GM19025 (cell line): ENCODE measurements at regions not wholly inside any gene's neighbourhood (a gene's known extent, or its start where the extent isn't known, plus 50 kb on each side); places are given as distances from the start of the nearest gene placed in this dataset.
A peak's percentile ranks its signal among the peaks of the same experiment; 100 is the strongest.

Experiments used
- ATAC-seq: cut with Tn5 transposase; IDR thresholded peaks from one replicate; pipeline ENCODE4 v1.9.1; 2021; ENCODE audit warnings: mild to moderate bottlenecking, low read depth, moderate library complexity; ENCODE audit not compliant: unreplicated experiment

DNA sequence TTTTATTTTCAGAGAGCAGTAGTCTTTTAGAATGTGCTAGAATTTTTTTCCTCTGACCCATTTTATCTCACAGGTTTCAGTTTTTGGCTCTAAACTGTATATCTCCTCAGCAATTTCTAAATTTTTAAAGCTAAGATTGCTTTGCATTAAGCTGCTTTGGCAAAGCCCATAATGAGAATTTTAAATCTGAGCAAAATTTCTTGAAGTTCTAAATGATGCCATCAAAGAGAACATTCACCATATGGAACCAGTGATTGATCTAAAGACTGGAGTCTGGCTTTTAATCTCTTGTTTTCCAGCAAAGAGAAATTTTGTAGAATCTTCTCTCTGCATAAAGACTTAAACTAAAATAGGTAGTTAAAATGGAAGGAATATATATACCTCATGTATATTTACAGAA lies 313.6 kb downstream of the TBC1D32 start:
- no peak for ATAC-seq

GRCh38 chr6:121008553-121008952 lies 325.7 kb downstream of the TBC1D32 start:
- ATAC-seq, result no peak

GRCh38 chr6:121006024-121006423 lies 328.3 kb downstream of the TBC1D32 start:
- ATAC-seq, result no peak

DNA sequence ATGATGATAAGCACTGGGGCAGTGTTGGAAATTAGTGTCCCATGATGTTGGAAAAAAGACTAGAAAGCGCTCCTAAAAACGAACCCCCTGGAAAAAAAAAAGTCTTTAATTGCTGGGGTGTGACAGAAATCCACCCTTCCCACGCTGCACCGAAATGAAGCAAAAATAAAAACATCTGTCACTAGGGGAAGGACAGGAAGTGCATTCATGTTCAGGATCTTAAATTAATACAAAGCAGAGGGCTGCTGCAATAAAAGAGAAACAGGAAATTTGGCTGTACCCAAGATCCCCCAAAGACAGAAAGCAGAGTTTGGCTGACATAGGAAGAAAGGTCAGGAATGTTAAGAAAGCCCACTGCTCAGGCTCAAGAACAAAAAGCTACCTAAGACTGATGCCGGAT lies 333.9 kb downstream of the TBC1D32 start:
- no peak for ATAC-seq

DNA sequence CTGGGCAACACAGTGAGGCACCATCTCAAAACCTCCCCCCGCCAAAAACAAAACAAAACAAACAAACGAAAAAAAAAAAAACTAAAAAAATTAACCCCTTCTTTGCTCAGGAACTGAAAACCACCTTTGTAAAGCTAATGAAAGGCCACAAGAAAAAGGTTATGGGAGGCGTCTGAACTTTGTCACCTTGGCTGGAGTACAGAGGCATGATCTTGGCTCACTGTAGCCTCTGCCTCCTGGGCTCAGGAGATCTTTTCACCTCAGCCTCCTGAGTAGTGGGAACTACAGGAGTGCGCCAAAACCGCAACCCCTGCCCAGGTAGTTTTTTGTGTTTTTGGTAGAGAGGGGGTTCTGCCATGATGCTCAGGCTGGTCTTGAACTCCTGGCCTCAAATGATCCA lies 337.9 kb downstream of the TBC1D32 start:
- no peak for ATAC-seq

GRCh38 chr6:120994573-120994967 lies 339.7 kb downstream of the TBC1D32 start:
- ATAC-seq, result no peak

DNA sequence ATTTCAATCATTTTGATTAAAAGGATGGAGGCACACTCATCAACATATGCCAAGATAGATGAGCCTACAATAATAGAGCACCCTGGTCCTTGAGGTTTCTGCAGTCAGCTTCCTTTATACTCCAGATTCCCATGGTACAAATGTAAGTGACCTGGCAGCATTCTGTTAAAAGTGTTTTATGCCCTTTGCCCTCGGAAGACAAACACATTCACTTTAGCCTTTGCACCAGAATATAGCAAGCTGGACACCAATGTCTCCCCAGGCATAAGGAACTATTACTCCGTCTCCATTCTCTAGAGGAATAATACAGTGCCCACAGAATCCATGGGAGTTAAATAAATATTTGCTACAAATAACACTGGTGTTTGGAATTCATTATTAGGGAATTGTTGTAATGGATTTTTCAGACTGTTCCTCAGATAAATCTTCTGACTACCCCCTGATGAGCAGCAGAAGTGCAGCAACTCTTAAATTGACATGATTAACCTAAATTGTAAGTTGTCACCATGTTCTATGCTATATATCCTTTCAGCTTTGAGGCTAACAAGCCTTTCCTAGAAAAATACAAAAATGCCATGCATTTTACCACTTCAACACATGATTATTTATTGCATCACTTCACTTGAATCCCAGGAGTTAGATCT lies 340.2 kb downstream of the TBC1D32 start:
- no peak for ATAC-seq

- no peak for ATAC-seq
These were observed 342.0 kb downstream of the TBC1D32 start for GRCh38 chr6:120992257-120992656.

GRCh38 chr6:120990866-120991265 lies 343.4 kb downstream of the TBC1D32 start:
- no peak for ATAC-seq

DNA sequence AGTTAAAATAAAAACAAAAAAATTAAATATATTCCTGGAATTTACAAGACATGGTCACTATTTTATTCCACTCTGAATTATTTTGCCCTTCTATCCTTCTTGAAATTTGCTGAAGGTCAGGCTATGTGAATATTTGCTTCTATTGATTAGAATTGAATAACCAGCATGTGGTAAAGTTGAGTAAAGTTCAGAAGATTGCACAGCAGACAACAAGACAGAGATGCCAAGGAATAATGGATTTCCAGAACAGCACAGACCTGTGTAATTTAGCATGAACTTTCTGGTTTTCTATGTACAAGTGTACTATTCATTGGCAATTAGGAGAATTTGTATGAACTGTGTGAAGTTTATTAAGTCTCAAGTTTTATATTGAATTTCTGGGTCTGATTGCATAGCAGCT lies 352.4 kb downstream of the TBC1D32 start:
- no peak for ATAC-seq

GRCh38 chr6:120966321-120966720 lies 368.0 kb downstream of the TBC1D32 start:
- ATAC-seq, result no peak

DNA sequence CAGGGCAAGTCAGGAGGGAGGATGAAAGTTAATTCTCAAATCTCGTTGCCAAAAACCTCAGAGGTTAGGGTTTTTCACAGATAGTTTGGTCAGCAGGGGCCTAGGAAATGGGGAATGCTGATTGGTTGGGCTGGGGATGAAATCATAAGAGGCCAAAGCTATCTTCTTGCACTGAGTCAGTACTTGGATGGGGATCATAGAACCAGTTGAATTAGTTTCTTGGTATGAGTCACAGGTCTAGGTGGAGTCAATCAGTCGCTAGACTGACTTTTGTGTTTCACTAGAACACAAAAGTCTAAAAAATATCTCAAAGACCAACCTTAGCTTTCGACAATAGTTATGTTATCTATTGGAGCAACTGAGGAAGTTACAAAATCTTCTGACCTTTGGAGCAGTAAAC lies 368.5 kb downstream of the TBC1D32 start:
- no peak for ATAC-seq

DNA sequence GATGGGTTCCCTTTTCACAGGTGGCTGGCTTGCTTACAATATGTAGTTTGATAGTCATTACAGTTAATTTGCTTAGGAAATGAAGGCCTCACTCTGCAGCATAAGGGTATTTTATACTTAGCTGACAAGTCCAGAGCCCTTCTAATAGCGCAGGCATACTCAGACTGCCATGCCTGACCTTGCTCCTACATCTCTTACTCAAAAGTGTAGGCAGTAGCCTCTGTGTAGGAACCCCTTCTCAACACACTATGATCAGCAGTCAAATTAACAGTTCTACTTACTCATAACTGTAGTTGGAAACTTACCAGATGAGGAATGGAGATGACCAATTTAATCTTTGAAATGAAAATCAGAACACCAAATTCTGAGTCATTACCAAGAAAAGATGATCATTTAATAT lies 373.5 kb downstream of the TBC1D32 start:
- no peak for ATAC-seq

GRCh38 chr6:120954111-120954510 lies 380.2 kb downstream of the TBC1D32 start:
- no peak for ATAC-seq

DNA sequence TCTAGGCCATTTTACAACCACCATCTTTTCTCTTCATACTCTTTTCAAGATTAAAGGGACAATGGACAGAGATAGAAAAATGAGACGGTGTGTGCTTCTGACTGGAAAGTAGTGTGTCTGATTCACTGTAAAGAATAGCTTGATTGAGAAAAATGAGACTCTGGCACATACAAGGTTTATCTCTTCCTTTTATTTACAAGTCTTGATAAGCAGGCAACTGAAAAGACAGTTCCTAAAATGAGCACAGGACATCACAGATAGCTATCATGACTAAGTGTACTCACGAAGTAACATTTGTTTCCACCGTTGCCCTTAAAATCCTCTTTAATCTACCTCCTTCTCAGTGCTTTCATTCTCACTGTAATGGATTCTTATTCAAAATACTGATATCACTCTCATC lies 383.0 kb downstream of the TBC1D32 start:
- no peak for ATAC-seq

DNA sequence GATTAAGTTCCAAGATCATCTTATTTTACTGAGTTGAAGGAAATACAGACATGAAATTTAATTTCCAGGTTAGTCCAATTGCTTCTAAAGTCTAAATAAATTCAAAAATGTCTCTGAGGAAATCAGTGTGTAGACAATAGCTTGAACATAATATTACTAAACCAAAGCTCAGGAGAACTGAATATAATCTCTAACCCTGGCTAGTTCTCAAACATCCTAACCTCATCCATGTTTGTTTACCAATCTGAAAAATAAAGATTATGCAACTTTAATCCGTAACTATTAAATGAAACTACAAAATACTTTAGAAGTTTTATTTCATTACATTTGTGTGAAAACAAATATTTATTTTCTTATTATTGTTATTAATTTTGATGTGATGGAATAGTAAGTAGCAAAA lies 387.2 kb downstream of the TBC1D32 start:
- no peak for ATAC-seq

GRCh38 chr6:120945905-120946594 lies 388.2 kb downstream of the TBC1D32 start:
- ATAC-seq, result no peak

GRCh38 chr6:120938876-120939472 lies 395.3 kb downstream of the TBC1D32 start:
- ATAC-seq, result peak; percentile 96

DNA sequence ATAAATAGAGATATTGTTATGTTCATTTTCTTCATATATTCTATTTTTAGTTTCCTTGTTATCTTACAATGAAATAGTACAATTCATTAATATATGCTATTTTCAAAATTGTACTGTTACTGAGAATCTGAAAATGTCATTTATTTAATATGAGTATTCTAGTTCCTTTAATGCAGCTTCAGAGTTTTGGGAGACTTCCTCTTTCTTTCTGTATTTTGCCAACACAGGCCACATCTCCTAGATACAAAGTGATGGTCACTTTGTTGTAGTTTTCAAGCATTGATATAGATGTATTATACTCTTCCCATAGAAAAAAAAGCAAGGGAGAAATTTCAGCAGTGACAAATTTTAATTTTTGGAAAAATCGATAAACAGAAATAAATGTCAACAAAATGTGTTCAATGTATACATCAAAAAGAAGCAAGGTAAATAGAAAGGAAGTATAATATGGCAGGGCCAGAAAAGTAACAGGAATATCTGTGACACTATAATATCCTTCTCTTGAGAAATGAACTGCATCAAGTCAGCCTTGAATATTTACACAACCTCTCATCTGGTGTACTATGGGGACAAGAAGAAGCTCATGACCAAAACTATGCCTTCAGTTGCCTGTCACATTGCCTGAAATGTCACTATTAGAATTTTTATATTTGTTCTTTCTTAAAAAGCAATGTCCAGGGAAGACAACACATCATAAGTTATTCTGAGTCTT lies 396.0 kb downstream of the TBC1D32 start:
- peak; percentile 29 for ATAC-seq

- no peak for ATAC-seq
These were observed 398.4 kb downstream of the TBC1D32 start for GRCh38 chr6:120935908-120936307.

DNA sequence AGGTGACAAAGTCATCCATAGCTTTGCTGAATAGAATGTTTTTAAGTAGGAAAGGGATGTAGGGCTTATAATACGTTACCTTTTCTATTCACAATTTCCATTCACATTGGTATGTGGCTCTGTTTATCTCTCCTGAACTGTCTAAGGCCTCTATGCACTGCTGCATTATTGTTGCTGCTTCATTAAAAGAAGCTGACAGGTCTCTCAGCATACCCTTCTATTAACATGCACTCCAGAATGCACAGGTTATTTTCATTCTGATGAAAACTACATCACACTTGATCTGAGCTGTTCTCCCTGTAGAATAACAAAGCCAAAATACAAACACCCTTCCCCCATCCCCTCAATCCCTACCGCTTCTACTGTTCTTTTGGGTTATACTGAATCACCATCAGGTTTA lies 399.3 kb downstream of the TBC1D32 start:
- no peak for ATAC-seq
